ENCODE measurements at regions not wholly inside any gene's neighbourhood (a gene's known extent, or its start where the extent isn't known, plus 50 kb on each side); places are given as distances from the start of the nearest gene placed in this dataset.

DNA sequence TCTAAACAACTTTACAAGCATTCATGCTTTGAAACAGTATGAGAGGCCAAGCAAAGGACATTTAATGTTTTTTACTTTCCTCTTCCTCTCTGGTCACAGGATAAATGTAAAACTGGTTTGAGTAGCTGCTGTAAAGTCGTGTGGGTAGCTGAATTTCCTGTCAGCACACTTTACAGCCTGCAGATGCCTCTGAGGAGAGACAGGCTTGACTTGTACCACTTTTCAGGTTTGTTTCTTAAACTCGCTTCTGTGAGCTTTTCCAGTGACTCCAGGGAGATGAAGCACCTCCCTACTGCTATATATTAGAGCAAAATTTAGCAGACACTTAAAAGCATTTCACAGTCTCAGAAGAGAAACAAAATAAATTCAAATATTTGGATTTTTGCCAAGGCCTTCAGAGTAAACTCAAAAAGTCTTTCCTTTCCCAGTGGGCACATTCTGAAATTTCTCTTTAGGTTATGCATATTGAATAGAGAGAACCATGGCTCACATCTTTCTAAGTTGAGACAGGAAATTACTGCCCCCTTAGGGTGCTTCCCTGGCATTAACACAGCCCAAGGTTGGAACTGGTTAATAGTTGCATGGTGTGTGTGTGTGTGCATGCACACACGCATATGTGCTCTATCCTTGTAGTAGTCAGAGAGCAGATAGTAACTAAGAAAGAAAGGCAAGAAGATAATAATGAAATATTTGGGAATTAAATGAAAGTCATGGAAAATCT lies 557.3 kb upstream of the MIS18BP1 start:
- FAIRE-seq: no peak
- Histone ChIP-seq H3K4me1 (ENCODE audit: control insufficient read depth, extremely low read depth, insufficient read depth, low read length) (peaks cover 3% of the 10 kb centered on the region), H2AFZ (ENCODE audit: control insufficient read depth, low read length) (peak overlapping the region; percentile 41), H3K9me1 (ENCODE audit: control insufficient read depth, extremely low read depth, insufficient read depth, low read length) (no peaks in the 10 kb centered on the region), H3K4me2 (ENCODE audit: control insufficient read depth, extremely low read depth, insufficient read depth, low read depth, low read length) (peak overlapping the region; percentile 11), H3K36me3 (ENCODE audit: control insufficient read depth in 2 of 2, extremely low read depth in 1 of 2, insufficient read depth in 2 of 2, low read length in 2 of 2) (no peaks in the 10 kb centered on the region), H3K4me3 (ENCODE audit: control insufficient read depth in 2 of 3, extremely low read depth in 1 of 3, insufficient read depth in 2 of 3, low read depth in 1 of 3, low read length in 3 of 3) (no peak overlapping the region), H3K27me3 (ENCODE audit: control insufficient read depth, extremely low read depth, insufficient read depth, low read length) (no peaks in the 10 kb centered on the region), H3K9ac (ENCODE audit: control insufficient read depth, extremely low read depth, insufficient read depth, low read length) (no peak overlapping the region), H3K79me2 (ENCODE audit: control insufficient read depth, insufficient read depth, low read length) (no peaks in the 10 kb centered on the region), H3K9me3 (ENCODE audit: control insufficient read depth, low read depth, low read length) (no peaks in the 10 kb centered on the region), H3K27ac (ENCODE audit: control insufficient read depth, insufficient read depth, low read length) (no peak overlapping the region), H4K20me1 (ENCODE audit: control insufficient read depth, extremely low read depth, insufficient read depth, low read length) (no peaks in the 10 kb centered on the region)
- dilution Hi-C loops (cut with MboI; ENCODE audit: extremely low pct_ligation_motif_present, low sequenced_read_pairs): no loop called here
- TF ChIP-seq, protein P1, sequence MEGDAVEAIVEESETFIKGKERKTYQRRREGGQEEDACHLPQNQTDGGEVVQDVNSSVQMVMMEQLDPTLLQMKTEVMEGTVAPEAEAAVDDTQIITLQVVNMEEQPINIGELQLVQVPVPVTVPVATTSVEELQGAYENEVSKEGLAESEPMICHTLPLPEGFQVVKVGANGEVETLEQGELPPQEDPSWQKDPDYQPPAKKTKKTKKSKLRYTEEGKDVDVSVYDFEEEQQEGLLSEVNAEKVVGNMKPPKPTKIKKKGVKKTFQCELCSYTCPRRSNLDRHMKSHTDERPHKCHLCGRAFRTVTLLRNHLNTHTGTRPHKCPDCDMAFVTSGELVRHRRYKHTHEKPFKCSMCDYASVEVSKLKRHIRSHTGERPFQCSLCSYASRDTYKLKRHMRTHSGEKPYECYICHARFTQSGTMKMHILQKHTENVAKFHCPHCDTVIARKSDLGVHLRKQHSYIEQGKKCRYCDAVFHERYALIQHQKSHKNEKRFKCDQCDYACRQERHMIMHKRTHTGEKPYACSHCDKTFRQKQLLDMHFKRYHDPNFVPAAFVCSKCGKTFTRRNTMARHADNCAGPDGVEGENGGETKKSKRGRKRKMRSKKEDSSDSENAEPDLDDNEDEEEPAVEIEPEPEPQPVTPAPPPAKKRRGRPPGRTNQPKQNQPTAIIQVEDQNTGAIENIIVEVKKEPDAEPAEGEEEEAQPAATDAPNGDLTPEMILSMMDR (optimal IDR thresholded peaks at IDR 0.05 in 1 of 3, IDR thresholded peaks at IDR 0.05 in 1 of 3, conservative IDR thresholded peaks at IDR 0.05 in 1 of 3; ENCODE audit: extremely low read depth in 1 of 3, insufficient read depth in 2 of 3, low read length in 3 of 3): peak; percentile 45 to 77 (median 58)
- no peak for TF ChIP-seq EZH2 (IDR thresholded peaks at IDR 0.05; ENCODE audit: low read length)
- no peak for DNase-seq (ENCODE audit: low read depth, low spot score)

DNA sequence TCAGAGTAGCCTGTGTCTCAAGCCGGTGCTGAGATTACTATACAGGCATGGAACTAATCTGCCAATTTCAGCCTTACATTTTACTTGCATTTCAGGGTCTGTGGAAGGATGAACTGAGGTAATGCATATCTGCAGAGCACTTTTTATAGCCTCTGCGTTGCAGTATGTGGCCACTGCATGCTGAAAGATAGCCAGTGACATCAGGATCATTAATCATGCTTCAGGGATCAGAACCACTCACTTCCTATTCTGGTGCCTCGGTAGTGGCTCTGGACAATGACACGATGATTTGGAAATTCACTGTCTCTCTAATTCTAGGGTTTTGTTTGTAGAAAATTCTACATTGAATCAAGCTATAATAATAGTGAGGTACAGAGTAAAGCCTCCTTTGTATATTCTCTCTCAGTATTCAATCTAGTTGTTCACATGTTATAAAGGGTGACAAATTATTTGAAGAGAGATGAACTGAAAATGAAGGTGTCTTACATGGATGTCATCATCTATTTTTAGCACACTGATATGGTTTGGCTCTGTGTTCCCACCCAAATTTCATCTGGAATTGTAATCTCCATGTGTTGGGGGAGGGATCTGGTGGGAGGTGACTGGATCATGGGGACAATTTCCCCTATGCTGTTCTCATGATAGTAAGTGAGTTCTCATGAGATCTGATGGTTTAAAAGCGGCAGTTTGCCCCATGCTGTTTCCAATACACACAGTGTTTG lies 554.3 kb upstream of the MIS18BP1 start:
- DNase-seq (ENCODE audit: low read depth, low spot score) (no peak), FAIRE-seq (no peak)
- no peak overlapping the region for H3K9ac ChIP-seq (ENCODE audit: control insufficient read depth, extremely low read depth, insufficient read depth, low read length)
- H2AFZ ChIP-seq (ENCODE audit: control insufficient read depth, low read length): no peak overlapping the region
- no peaks in the 10 kb centered on the region for H3K79me2 ChIP-seq (ENCODE audit: control insufficient read depth, insufficient read depth, low read length)
- peaks cover 3% of the 10 kb centered on the region for H3K4me1 ChIP-seq (ENCODE audit: control insufficient read depth, extremely low read depth, insufficient read depth, low read length)
- no peaks in the 10 kb centered on the region for H4K20me1 ChIP-seq (ENCODE audit: control insufficient read depth, extremely low read depth, insufficient read depth, low read length)
- TF ChIP-seq EZH2 (IDR thresholded peaks at IDR 0.05; ENCODE audit: low read length): no peak
- TF ChIP-seq, protein P1 (optimal IDR thresholded peaks at IDR 0.05 in 1 of 3, IDR thresholded peaks at IDR 0.05 in 1 of 3, conservative IDR thresholded peaks at IDR 0.05 in 1 of 3; ENCODE audit: extremely low read depth in 1 of 3, insufficient read depth in 2 of 3, low read length in 3 of 3): no peak
- no peaks in the 10 kb centered on the region for H3K9me1 ChIP-seq (ENCODE audit: control insufficient read depth, extremely low read depth, insufficient read depth, low read length)
- no peak overlapping the region for H3K27ac ChIP-seq (ENCODE audit: control insufficient read depth, insufficient read depth, low read length)
- H3K9me3 ChIP-seq (ENCODE audit: control insufficient read depth, low read depth, low read length): no peaks in the 10 kb centered on the region
- no peak overlapping the region for H3K4me3 ChIP-seq (ENCODE audit: control insufficient read depth in 2 of 3, extremely low read depth in 1 of 3, insufficient read depth in 2 of 3, low read depth in 1 of 3, low read length in 3 of 3)
- no peak overlapping the region for H3K4me2 ChIP-seq (ENCODE audit: control insufficient read depth, extremely low read depth, insufficient read depth, low read depth, low read length)
- dilution Hi-C loops (cut with MboI; ENCODE audit: extremely low pct_ligation_motif_present, low sequenced_read_pairs): no loop called here
- H3K27me3 ChIP-seq (ENCODE audit: control insufficient read depth, extremely low read depth, insufficient read depth, low read length): no peaks in the 10 kb centered on the region
- no peaks in the 10 kb centered on the region for H3K36me3 ChIP-seq (ENCODE audit: control insufficient read depth in 2 of 2, extremely low read depth in 1 of 2, insufficient read depth in 2 of 2, low read length in 2 of 2)
